ENCODE measurements at regions not wholly inside any gene's neighbourhood (a gene's known extent, or its start where the extent isn't known, plus 50 kb on each side); places are given as distances from the start of the nearest gene placed in this dataset.
"Not testable (repeated sequence)": the region's sequence is repeated elsewhere in the genome, so short reads cannot be mapped to it uniquely, and the experiment has no call there.

DNA sequence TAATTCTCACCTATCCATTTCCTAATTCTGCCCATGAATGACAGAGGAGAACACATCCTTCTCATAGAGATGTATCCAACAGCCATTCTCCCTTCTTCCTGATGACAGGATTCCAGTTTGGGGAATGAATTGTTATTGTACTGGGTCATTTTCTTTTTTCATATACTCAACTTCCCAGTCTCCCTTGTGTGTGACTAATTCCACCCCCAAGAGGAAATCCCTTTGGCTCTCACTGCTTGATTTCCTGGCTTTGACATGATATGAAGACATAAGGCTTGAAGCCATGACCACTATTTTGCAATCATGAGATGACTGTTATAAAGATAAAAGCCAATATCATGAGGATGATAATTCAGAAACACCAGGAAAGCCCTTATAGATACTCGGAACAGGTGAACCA, 384.7 kb upstream of the ACVR2A start:
- ATAC-seq = no peak
- intact Hi-C loops (cut with DNase I, micrococcal nuclease) = no loop called here
- DNase-seq = no peak

DNA sequence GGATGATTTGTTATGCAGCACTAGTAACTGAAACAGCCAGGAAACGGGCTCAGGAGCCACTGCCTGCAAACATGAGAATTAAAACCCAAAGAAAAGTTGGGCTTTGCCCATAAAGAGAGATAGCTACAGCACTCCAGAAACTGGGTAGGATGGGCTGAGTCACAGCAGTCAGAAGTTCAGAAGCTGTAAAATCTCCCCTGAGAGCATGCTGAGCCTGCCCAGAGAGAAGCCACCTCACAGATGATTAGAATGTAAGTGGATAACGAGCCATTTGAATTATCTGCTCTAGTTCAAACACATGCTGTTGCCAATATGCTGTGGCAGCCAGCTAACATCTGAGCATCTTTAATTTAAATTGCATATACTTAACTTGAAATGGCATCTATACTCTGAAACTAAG, 388.1 kb upstream of the ACVR2A start:
- ATAC-seq (no peak), DNase-seq (no peak)
- intact Hi-C loops (cut with DNase I, micrococcal nuclease) = no loop called here

DNA sequence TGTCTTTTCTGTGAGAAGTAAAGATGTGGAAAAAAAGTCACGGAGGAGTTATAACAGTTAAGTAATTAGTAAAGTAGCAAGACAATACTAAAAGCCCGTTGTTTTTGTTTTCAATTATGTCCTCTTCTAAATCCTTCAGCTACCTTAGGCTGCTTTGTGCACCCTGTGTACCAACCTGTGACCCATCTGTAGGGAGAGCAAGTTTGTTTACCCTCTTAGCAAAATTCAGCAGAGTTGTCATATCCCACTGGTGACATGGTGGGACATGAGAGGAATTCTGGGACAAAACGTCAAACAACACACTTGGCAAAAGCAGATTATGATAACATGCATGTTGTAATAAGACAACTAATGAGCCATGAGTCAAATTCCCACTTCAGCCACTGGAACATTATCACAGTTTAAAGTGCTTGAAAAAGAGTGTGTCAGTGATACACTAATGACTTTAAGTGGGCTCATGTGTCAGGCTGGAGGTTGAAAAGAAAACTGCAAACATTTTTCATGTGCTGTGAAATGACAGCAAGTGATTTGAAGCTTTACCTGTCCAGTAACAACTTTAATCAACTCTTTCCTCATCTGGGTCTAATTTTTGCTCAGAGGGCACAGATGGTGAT, 392.8 kb upstream of the ACVR2A start:
- DNase-seq (no peak), ATAC-seq (no peak)
- intact Hi-C loops (cut with DNase I, micrococcal nuclease) = no loop called here

DNA sequence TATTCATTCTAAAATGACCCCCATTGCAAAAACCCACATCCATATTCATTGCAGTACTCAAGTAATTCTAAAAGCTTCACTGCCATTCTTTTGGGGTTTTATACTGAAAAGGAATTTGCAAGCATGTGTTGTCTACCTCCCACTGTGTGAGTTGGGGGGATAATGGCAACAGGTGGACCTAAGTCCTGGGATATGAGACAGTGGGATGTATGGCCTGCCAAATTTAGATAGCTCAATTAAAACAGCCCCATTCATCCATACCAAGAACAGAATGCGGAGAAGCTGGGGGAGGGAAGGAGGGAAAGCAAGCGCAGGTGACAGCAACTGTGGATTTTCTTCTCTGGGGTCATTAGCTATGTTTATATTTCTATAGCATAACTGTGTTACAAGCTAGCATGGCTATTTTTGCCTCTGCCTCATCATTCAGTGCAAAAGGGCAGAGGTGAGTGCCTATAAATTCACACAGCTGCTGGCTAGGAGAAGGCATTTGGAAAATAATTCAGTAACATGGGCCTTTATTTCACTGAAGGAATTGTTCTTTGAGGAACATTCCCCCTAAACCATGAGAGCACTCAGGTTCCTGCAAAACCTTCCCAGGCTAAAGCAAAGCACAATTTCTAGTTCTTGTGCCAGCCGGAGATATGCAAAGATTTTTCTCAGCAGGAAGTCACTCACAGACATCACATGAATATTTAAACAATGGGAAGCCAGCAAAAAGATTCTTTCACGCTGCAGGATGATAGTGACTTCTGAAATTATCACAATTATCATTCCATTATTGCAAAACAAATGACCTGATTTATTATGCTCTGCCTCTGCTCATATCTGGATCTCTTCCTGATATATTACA, 393.9 kb upstream of the ACVR2A start:
- intact Hi-C loops (cut with DNase I, micrococcal nuclease) = no loop called here
- DNase-seq (no peak), ATAC-seq (no peak)

DNA sequence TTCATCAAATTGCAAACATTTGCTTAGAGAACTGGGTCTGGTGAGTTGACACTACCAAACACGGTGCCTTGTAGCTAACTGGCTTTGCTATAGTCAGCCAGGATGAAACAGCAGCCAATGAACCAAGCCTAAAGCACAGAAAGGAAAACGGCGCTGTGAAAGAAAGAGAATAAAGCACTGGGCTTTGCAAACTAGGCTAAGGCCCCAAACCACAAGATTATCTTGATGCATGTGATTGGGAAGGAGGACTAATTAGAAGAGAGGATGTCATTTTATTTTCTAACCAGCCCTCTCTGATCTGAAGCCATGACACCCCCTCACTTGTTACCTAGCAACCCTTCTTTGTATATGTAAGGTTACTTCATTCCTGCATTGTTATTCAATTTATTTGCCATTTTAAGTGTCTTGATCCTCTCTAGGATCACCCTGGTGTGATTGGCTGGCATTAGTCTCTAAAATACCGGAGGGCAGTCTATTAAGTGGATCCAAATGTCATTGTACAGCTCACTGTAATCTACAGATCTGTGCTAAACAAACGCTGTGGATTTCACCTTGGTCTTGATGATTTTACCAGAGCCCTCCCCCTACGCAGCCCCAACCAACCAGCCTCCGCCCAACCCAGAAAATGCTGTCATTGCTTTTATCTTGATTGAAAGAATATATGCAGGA, 395.4 kb upstream of the ACVR2A start:
- DNase-seq (no peak), ATAC-seq (no peak)
- intact Hi-C loops (cut with DNase I, micrococcal nuclease) = no loop called here

DNA sequence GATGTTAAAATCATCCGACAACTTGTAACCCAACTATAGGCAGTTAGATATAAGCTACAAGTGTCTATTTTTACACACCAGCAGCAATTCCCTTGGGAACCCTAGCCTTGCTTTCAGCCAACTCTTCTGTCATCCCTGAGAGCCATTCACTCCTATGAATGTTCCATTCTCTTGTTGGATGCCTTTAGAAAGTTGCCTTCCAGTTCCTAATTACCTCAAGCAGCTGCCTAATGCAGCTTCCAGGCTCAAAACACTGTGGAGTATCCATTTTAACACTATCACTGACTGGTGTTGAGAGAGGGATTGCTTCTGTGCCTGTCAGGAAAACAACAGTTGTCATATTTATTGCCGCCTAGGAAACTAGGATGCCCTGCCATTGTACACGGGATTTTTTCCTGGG, 402.0 kb upstream of the ACVR2A start:
- intact Hi-C loops (cut with DNase I, micrococcal nuclease) = no loop called here
- no peak for ATAC-seq
- no peak for DNase-seq

DNA sequence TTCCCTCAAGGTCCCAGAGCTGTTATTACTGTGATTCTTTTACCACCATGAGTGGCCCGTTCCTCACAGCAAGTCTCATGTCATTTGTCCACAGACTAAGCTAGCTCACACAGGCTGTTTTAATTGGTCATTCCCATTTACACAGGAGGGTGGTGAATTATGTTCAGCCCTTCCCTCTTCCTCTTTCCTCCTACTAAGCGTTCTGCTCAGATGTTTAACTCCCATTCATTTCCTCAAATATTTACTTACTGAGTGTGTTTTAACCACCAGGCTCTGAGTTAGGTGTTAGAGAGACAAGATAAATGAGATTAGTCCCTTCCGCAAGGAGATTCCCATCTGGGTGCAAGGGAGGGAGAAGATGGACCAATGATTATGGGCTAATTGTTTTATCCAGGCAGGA, 403.6 kb upstream of the ACVR2A start:
- ATAC-seq (peak; percentile 81), DNase-seq (no peak)
- intact Hi-C loops (cut with DNase I, micrococcal nuclease) = no loop called here

DNA sequence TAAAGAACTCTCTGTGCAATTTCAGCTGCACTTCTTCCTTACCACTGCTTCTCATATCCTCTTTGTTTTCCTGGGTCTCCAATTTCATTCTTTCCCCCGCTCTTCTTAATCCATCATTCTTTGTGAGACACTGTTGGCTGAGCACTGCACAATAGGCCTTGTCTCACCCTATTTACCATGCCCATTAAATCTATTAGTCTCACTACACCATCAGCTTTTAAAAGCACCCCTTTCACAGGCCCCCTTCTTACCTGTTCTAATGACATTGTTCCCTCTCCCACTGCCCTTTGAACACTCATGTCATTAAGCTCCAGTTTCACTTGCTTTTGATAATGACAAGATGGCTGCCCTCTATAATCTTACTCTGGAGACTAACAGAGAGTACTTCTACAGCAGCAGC, 404.1 kb upstream of the ACVR2A start:
- ATAC-seq = peak; percentile 28
- DNase-seq = no peak
- intact Hi-C loops (cut with DNase I, micrococcal nuclease) = no loop called here

DNA sequence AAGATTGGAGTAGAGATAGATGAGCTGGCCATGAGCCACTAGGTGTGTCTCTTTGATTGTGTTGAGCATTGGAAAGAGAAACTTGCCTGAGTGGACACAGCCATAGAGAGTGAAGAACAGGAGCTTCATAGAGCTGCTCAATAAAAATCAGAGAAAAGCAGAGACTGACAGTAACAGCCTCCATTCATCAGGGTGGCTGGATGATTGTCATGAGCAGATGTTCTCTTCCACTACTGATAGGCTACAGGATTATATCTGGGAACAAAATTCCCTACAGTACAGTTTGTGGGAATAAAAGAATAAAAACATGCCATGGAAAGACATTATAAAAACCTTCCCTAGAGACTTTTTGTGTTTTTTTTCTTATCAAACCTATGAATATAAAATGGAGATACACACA, 404.8 kb upstream of the ACVR2A start:
- DNase-seq = no peak
- ATAC-seq = peak; percentile 42
- intact Hi-C loops (cut with DNase I, micrococcal nuclease) = no loop called here

DNA sequence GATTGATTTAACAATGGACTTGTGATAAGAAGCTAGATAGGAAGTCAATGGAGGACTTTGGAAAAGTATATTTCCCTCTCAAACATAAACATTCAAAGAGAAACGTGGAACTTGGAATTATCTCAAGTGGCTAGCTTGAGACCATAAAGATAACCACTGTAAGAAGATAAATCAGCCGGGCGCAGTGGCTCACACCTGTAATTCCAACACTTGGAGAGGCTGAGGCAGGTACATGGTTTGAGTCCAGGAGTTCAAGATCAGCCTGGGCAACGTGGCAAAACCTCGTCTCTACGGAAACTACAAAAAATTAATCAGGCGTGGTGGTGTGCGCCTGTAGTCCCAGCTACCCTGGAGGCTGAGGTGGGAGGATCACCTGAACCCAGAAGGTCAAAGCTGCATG, 405.9 kb upstream of the ACVR2A start:
- ATAC-seq = peak; percentile 65
- DNase-seq = no peak
- intact Hi-C loops (cut with DNase I, micrococcal nuclease) = no loop called here

DNA sequence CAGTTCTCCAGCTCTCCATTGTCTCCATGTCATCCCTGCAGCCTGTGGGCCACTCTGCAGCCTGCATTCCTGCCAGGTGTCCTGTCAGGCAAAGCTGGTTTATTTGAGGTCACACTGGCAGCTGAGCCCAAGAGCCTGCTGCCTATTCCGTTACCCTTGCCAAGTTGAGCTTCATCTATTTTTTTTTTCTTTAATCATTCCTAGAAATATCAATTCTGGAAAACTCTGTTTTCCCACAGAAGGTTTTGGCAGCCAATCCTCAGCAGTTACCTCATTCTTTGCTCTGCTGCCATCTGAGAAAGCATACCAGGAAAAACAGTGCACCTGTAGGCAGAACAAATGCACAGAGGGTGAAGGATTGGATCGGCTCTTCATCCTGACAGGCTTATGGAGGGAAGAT, 411.0 kb upstream of the ACVR2A start:
- DNase-seq (no peak), ATAC-seq (no peak)
- intact Hi-C loops (cut with DNase I, micrococcal nuclease) = no loop called here

DNA sequence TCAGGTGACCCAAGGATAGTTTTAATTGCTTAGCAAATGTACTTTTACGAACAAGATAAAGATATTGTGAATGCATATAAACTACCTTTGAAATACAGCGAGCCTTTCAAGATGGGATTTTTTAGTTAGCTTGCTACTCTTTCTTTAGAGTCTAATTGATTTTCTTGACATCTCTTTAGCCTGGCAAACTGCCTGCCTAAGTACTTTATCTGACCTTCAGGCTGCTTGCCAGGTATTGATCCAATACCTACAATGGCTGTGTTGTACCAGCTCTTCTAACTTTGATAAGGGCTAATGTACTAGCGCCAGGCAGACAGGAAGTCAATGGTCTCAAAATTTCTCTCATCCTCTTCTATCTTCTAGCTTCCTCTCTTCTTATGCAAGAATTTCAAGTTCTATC, 414.4 kb upstream of the ACVR2A start:
- intact Hi-C loops (cut with DNase I, micrococcal nuclease) = no loop called here
- DNase-seq (no peak), ATAC-seq (peak; percentile 45)

DNA sequence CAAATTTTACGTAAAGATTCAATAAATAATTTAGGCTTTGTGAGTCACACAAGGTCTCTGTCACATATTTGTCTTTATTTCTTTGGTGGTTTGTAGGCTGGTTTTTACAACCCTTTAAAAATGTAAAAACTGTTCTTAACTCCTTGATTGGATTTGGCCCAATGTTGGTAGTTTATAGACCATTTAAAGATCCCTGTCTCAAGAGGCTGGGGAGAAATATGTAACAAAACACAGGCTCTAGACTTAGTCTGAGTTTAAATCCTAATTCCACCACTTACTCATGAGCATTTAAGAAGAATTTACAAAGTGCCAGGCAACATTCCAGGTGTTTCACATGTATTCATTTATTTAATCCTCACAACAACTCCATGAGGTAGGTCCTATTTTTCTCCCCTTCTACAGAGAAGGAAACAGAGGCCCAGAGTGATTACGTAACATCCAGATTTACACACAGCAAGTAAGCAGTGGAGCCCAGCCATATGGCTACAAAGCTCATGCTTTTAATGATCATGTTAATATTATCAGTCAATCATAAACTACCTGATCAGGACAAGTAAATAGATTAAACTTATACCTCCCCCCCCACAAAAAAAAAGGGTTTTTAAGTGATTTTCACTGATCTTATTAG, 416.6 kb upstream of the ACVR2A start:
- intact Hi-C loops (cut with DNase I, micrococcal nuclease) = no loop called here
- no peak for DNase-seq
- ATAC-seq = no peak

DNA sequence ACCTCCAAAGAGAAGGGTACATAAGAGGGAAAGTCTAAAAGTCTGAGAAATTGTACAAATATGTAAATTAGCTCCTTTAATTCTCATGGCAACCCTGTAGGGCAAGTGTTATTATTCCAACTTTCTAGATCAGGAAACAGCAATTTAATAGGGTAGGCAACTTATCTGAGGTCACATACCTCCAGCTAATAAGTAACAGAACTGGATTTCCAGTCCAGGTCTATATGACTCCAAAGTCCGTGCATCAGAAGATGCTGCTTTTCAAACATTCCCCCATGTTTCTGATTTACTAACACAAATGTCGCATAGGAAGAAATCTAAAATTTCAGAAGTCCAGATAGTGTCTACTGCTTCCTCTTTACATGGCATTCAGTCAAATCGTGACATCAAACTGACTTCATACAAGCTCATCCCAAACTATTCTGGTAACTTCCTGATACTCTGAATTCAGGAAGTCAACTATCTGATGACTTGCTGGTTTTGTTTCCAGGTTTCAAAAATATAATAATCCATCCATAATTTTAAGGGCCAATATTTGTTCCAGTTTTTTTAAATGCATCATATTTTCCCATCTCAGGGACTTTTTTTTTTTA, 419.3 kb upstream of the ACVR2A start:
- intact Hi-C loops (cut with DNase I, micrococcal nuclease) = no loop called here
- ATAC-seq (peak; percentile 96), DNase-seq (no peak)

DNA sequence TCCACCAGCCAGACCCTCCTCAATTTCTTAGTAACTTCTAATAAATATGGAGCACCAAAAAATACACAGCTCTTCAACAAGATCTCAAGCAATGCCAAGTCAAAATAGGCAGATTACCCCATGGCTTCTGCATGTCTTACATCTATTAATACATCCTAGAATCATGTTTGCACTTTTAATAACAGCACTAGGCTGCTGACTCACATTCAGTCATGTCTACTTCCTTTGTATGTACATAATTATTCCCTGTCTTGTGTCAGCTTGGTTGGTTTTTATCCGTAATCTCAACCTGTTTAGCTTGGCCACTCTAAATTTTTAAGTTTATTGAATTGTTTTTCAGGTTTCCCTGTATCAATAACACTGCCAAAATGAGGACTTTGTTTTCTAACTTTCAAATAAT, 420.1 kb upstream of the ACVR2A start:
- no peak for ATAC-seq
- intact Hi-C loops (cut with DNase I, micrococcal nuclease) = no loop called here
- DNase-seq = no peak

DNA sequence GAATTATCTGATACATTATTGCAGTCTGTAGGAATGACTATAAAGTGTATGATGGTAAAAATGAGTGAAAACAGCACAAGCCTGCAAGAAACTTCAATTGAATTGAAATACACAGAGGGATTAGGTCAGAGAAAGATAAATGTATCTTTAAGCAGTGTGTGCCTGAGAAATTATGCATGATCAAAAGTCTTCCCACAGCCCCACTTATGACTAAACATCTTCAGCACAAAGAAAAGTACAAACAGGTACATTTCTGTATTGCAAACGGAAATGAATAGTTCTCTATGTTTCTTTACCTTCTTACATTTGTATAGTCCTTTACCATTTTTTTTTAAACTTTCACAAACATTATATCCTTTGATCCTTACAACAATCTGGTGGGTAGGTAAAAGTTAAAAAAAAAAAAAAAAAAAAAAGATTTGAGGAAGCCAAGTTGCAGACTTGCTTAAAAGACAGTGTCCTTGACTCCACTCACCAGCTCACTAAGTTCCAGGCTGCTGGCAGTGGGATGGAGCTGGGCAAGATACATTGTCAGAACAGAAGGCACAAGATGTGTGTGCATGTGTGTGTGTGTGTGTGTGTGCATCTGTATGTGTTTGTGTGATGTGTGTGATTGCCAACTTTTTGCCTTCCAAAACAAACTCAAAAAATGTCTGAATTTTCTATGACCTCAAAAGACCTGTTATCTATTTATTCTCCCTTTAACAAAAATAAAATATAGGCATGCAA, 423.7 kb upstream of the ACVR2A start:
- DNase-seq = no peak
- ATAC-seq = no peak
- intact Hi-C loops (cut with DNase I, micrococcal nuclease) = no loop called here

DNA sequence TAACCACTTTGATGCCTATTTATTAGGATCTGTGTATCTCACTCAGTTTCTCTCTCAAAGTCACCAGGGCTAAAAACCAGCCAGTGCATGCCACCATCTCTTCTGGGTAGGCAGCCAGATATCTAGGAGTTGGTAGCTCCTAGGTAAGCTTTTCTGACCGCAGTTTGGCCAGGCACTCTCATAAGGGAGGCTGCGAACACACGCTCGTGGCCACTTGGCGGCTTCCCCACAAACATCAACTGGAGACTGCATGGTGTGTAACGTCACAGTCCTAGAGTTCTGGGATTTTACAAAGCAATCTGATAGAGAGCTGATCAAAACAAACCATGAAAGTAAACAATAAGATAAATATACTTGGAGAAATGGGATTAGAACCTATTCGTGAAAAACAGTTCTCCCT, 424.3 kb upstream of the ACVR2A start:
- intact Hi-C loops (cut with DNase I, micrococcal nuclease) = no loop called here
- ATAC-seq = no peak
- DNase-seq = no peak

DNA sequence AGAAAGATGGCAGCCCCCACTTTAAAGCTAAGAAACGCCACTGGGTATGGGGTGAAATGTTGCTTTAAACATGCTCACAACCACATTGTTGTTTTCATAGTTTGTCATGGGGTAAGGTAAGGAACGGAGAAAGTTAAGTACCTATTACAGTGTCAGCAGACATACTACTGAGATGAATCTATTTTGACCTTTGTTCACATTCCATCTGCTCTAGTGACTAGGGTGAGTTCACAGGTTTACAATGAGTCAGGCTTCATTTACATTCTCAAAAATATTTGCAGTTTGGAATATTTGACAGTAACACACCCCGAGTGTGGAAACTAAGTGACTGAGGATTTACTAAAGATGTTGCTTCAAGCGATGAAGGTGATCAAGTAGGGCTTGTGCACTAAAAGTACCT, 428.7 kb upstream of the ACVR2A start:
- peak; percentile 94 for ATAC-seq
- intact Hi-C loops (cut with DNase I, micrococcal nuclease) = no loop called here
- no peak for DNase-seq

DNA sequence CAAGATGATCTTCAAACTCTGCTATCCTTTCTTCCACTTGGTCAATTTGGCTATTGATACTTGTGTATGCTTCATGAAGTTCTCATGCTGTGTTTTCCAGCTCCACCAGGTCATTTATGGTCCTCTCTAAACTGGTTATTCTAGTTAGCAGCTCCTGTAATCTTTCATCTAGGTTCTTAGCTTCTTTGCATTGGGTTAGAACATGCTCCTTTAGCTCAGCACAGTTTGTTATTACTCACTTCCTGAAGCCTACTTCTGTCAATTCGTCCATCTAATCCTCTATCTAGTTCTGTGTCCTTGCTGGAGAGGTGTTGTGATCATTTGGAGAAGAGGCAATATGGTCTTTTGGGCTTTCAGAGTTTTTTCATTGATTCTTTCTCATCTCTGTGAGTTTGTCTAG, 430.2 kb upstream of the ACVR2A start:
- intact Hi-C loops (cut with DNase I, micrococcal nuclease); ATAC-seq; DNase-seq: not testable (repeated sequence)

All from left colon (tissue), 2 donors.